SJCRH30 (cell line): ENCODE measurements at regions not wholly inside any gene's neighbourhood (a gene's known extent, or its start where the extent isn't known, plus 50 kb on each side); places are given as distances from the start of the nearest gene placed in this dataset.
"Not testable (repeated sequence)": the region's sequence is repeated elsewhere in the genome, so short reads cannot be mapped to it uniquely, and the experiment has no call there.

Experiments
- DNase-seq, 2 experiments: peaks; one replicate each; pipeline ENCODE4 v3.0.0-alpha.2; 2015 to 2020
- H3K27ac ChIP-seq: fragments of 250-450 bp; sonication (Bioruptor Pico); 2 replicates; pipeline ENCODE4 v1.5.1; 2020; ENCODE audit warnings: mild to moderate bottlenecking, moderate library complexity
- H3K27me3 ChIP-seq: fragments of 250-450 bp; sonication (Bioruptor Pico); 2 replicates; pipeline ENCODE4 v1.5.1; 2020; ENCODE audit warnings: mild to moderate bottlenecking, moderate library complexity
- H3K36me3 ChIP-seq: fragments of 250-450 bp; sonication (Bioruptor Pico); 2 replicates; pipeline ENCODE4 v1.5.1; 2020; ENCODE audit warnings: mild to moderate bottlenecking, moderate library complexity
- H3K4me1 ChIP-seq: fragments of 250-450 bp; sonication (Bioruptor Pico); 2 replicates; pipeline ENCODE4 v1.5.1; 2020; ENCODE audit warnings: mild to moderate bottlenecking, moderate library complexity
- H3K4me3 ChIP-seq: fragments of 250-450 bp; sonication (Bioruptor Pico); 2 replicates; pipeline ENCODE4 v1.5.1; 2020; ENCODE audit warnings: mild to moderate bottlenecking, moderate library complexity
- H3K9me3 ChIP-seq: fragments of 250-450 bp; sonication (Bioruptor Pico); replicated peaks from 2 replicates; pipeline ENCODE4 v1.5.1; 2020; ENCODE audit warnings: mild to moderate bottlenecking, moderate library complexity

- no peak for DNase-seq
- no peaks in the 10 kb centered on the region for H3K36me3 ChIP-seq
- no peaks in the 10 kb centered on the region for H3K4me1 ChIP-seq
These were observed 50.6 kb upstream of the TMEM170B start for GRCh38 chr6:11486959-11487358.

GRCh38 chr6:11486486-11486885, 51.1 kb upstream of the TMEM170B start:
- Histone ChIP-seq H3K27me3 (no peaks in the 10 kb centered on the region), H3K36me3 (no peaks in the 10 kb centered on the region), H3K27ac (no peak overlapping the region), H3K4me3 (no peak overlapping the region), H3K9me3 (no peaks in the 10 kb centered on the region), H3K4me1 (no peaks in the 10 kb centered on the region)
- no peak for DNase-seq

More at GRCh38 chr6:11486959-11487358, 50.6 kb upstream of the TMEM170B start:
- H3K9me3 ChIP-seq = no peaks in the 10 kb centered on the region
- H3K27ac ChIP-seq = no peak overlapping the region
- H3K27me3 ChIP-seq = no peaks in the 10 kb centered on the region
- H3K4me3 ChIP-seq = no peak overlapping the region

- no peak for DNase-seq
These were observed 51.5 kb upstream of the TMEM170B start for GRCh38 chr6:11486051-11486450.

GRCh38 chr6:11485271-11485670, 52.3 kb upstream of the TMEM170B start:
- no peaks in the 10 kb centered on the region for H3K4me1 ChIP-seq
- no peaks in the 10 kb centered on the region for H3K36me3 ChIP-seq
- H3K27me3 ChIP-seq = no peaks in the 10 kb centered on the region
- H3K9me3 ChIP-seq = no peaks in the 10 kb centered on the region
- no peak overlapping the region for H3K4me3 ChIP-seq
- DNase-seq = no peak
- H3K27ac ChIP-seq = no peak overlapping the region

More at GRCh38 chr6:11486051-11486450, 51.5 kb upstream of the TMEM170B start:
- Histone ChIP-seq H3K4me1 (no peaks in the 10 kb centered on the region), H3K27ac (no peak overlapping the region), H3K9me3 (no peaks in the 10 kb centered on the region), H3K36me3 (no peaks in the 10 kb centered on the region), H3K4me3 (no peak overlapping the region), H3K27me3 (no peaks in the 10 kb centered on the region)

- Histone ChIP-seq H3K4me1 (no peaks in the 10 kb centered on the region), H3K4me3 (no peak overlapping the region), H3K27me3 (no peaks in the 10 kb centered on the region), H3K9me3 (no peaks in the 10 kb centered on the region), H3K36me3 (no peaks in the 10 kb centered on the region), H3K27ac (no peak overlapping the region)
- DNase-seq = no peak
These were observed 53.1 kb upstream of the TMEM170B start for GRCh38 chr6:11484441-11484840.

GRCh38 chr6:11482616-11483015, 54.9 kb upstream of the TMEM170B start:
- Histone ChIP-seq H3K27me3 (no peaks in the 10 kb centered on the region), H3K27ac (no peak overlapping the region), H3K4me1 (no peaks in the 10 kb centered on the region), H3K9me3 (no peaks in the 10 kb centered on the region), H3K4me3 (no peak overlapping the region), H3K36me3 (no peaks in the 10 kb centered on the region)
- DNase-seq = no peak

GRCh38 chr6:11480541-11480940, 57.0 kb upstream of the TMEM170B start:
- Histone ChIP-seq H3K9me3 (no peaks in the 10 kb centered on the region), H3K4me1 (no peaks in the 10 kb centered on the region), H3K36me3 (no peaks in the 10 kb centered on the region), H3K27me3 (no peaks in the 10 kb centered on the region), H3K4me3 (no peak overlapping the region), H3K27ac (no peak overlapping the region)
- no peak for DNase-seq

- H3K4me3 ChIP-seq = no peak overlapping the region
- H3K27ac ChIP-seq = no peak overlapping the region
- no peaks in the 10 kb centered on the region for H3K36me3 ChIP-seq
- H3K4me1 ChIP-seq = no peaks in the 10 kb centered on the region
- DNase-seq = no peak
- H3K9me3 ChIP-seq = no peaks in the 10 kb centered on the region
- H3K27me3 ChIP-seq = no peaks in the 10 kb centered on the region
These were observed 58.3 kb upstream of the TMEM170B start for GRCh38 chr6:11479296-11479695.

GRCh38 chr6:11478586-11478985, 59.0 kb upstream of the TMEM170B start:
- Histone ChIP-seq H3K27me3 (no peaks in the 10 kb centered on the region), H3K9me3 (no peaks in the 10 kb centered on the region), H3K4me1 (no peaks in the 10 kb centered on the region), H3K4me3 (no peak overlapping the region), H3K27ac (no peak overlapping the region), H3K36me3 (no peaks in the 10 kb centered on the region)
- no peak for DNase-seq

- H3K27me3 ChIP-seq = no peaks in the 10 kb centered on the region
- no peak overlapping the region for H3K4me3 ChIP-seq
- H3K36me3 ChIP-seq = no peaks in the 10 kb centered on the region
- no peak overlapping the region for H3K27ac ChIP-seq
- no peak for DNase-seq
- H3K4me1 ChIP-seq = no peaks in the 10 kb centered on the region
- no peaks in the 10 kb centered on the region for H3K9me3 ChIP-seq
These were observed 62.5 kb upstream of the TMEM170B start for GRCh38 chr6:11475016-11475415.

- H3K27ac ChIP-seq = no peak overlapping the region
These were observed 64.4 kb upstream of the TMEM170B start for GRCh38 chr6:11473008-11473740.

GRCh38 chr6:11471261-11471660, 66.3 kb upstream of the TMEM170B start:
- Histone ChIP-seq H3K4me3 (no peak overlapping the region), H3K27ac (no peak overlapping the region), H3K27me3 (no peaks in the 10 kb centered on the region), H3K36me3 (no peaks in the 10 kb centered on the region), H3K9me3 (no peaks in the 10 kb centered on the region), H3K4me1 (no peaks in the 10 kb centered on the region)
- no peak for DNase-seq

More at GRCh38 chr6:11473008-11473740, 64.4 kb upstream of the TMEM170B start:
- Histone ChIP-seq H3K4me3 (no peak overlapping the region), H3K4me1 (no peaks in the 10 kb centered on the region), H3K9me3 (no peaks in the 10 kb centered on the region), H3K27me3 (no peaks in the 10 kb centered on the region), H3K36me3 (no peaks in the 10 kb centered on the region)
- no peak for DNase-seq

- no peak overlapping the region for H3K27ac ChIP-seq
- no peaks in the 10 kb centered on the region for H3K36me3 ChIP-seq
- no peak for DNase-seq
- H3K4me3 ChIP-seq = no peak overlapping the region
- H3K9me3 ChIP-seq = no peaks in the 10 kb centered on the region
- H3K27me3 ChIP-seq = no peaks in the 10 kb centered on the region
- H3K4me1 ChIP-seq = no peaks in the 10 kb centered on the region
These were observed 67.9 kb upstream of the TMEM170B start for GRCh38 chr6:11469684-11470083.

- not testable (repeated sequence) for H3K36me3 ChIP-seq, DNase-seq, H3K27me3 ChIP-seq, H3K27ac ChIP-seq, H3K4me1 ChIP-seq, H3K9me3 ChIP-seq, H3K4me3 ChIP-seq
These were observed 69.3 kb upstream of the TMEM170B start for GRCh38 chr6:11468271-11468670.

GRCh38 chr6:11467364-11467763, 70.2 kb upstream of the TMEM170B start:
- no peak for DNase-seq
- no peaks in the 10 kb centered on the region for H3K4me1 ChIP-seq
- no peaks in the 10 kb centered on the region for H3K27me3 ChIP-seq
- no peak overlapping the region for H3K4me3 ChIP-seq
- H3K36me3 ChIP-seq = no peaks in the 10 kb centered on the region
- H3K9me3 ChIP-seq = no peaks in the 10 kb centered on the region
- no peak overlapping the region for H3K27ac ChIP-seq

- Histone ChIP-seq H3K36me3 (no peaks in the 10 kb centered on the region), H3K9me3 (no peaks in the 10 kb centered on the region), H3K4me3 (no peak overlapping the region), H3K27me3 (no peaks in the 10 kb centered on the region), H3K27ac (no peak overlapping the region), H3K4me1 (no peaks in the 10 kb centered on the region)
- no peak for DNase-seq
These were observed 74.2 kb upstream of the TMEM170B start for GRCh38 chr6:11463398-11463780.
